GM18867 (cell line): ENCODE measurements at regions not wholly inside any gene's neighbourhood (a gene's known extent, or its start where the extent isn't known, plus 50 kb on each side); places are given as distances from the start of the nearest gene placed in this dataset.
"Not testable (repeated sequence)": the region's sequence is repeated elsewhere in the genome, so short reads cannot be mapped to it uniquely, and the experiment has no call there.

ENCODE experiments used
- ATAC-seq: cut with Tn5 transposase; IDR thresholded peaks from one replicate; pipeline ENCODE4 v1.9.1; 2021; ENCODE audit warnings: mild to moderate bottlenecking, moderate library complexity; ENCODE audit not compliant: unreplicated experiment

DNA sequence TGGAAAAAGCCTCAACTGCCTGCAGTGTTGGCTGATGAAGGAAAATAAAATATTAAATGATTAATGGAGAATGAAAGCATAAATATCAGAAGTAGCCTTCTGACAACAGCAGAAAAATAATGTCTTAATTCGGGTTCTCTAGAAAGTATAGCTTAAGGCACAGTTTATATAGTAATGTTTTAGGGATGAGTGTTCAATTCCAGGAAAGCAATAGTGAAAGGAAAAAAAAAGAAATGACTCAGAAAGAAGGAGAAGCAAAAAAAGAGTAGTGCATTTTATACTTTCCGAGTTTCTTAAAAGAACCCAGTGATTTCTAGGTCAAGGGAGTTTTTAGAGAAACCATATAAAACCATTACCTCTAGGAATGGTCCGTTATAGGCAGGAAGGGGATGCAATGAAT is 137.3 kb downstream of the HTR1B start:
- no peak for ATAC-seq

- ATAC-seq: no peak
Observed at GRCh38 chr6:77324866-77325265, 138.4 kb downstream of the HTR1B start.

GRCh38 chr6:77322604-77323003 is 140.7 kb downstream of the HTR1B start:
- no peak for ATAC-seq

GRCh38 chr6:77318256-77318655 is 145.0 kb downstream of the HTR1B start:
- ATAC-seq: no peak

DNA sequence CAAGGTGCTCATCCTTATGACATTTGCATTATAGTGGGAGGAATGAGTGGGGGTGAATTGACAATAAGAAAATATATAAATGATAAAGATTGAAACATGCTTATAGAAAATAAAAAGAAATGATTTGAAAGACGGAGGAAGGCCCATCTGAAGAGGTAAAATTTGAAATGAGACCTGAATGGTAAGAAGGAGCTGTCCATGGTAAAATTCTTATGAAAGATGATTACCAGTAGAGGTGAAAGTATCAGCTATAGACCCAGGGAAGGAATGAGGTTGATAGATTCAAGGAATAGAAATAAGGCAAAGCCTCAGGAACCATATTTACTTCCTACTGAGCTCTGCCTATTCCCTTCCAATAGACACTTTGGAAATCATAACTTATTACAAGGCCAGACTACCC is 149.7 kb downstream of the HTR1B start:
- no peak for ATAC-seq

DNA sequence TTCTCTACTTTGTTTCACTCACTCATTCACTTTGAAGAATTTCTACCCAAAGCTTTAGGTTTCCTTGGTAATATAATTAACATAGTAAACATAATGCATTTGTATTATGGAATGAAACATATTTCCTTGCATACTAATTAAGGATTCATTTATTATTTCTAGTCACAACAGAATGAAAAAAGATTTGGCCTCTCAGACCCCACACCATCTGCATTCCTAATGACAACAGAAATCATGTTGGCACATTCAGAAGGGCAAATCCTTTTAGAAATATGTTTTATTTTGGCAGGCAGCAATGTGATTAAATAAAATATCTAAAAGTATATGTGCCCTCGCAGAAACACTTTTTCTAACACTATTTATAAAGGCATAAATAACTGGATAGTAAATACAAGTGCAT is 163.4 kb downstream of the HTR1B start:
- no peak for ATAC-seq

DNA sequence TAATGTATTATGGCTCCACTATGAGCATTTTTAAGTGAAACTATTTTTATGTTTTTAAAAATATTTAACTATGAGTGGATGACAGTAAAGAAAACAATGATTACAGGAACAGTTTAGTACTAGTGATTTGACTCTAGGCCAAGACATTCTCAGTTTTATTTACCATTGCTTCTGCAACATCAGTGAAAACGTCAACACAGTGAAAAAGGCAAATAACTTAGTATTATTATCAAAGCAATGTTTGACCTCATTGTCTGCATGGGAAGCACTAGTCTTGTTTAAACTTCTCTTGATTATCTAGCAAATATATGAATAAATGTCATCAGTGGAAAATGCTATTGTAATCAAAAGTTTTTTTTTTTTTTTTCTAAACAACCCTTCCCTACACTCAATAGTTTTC is 165.0 kb downstream of the HTR1B start:
- no peak for ATAC-seq

GRCh38 chr6:77292564-77293546 is 170.4 kb downstream of the HTR1B start:
- ATAC-seq: no peak

DNA sequence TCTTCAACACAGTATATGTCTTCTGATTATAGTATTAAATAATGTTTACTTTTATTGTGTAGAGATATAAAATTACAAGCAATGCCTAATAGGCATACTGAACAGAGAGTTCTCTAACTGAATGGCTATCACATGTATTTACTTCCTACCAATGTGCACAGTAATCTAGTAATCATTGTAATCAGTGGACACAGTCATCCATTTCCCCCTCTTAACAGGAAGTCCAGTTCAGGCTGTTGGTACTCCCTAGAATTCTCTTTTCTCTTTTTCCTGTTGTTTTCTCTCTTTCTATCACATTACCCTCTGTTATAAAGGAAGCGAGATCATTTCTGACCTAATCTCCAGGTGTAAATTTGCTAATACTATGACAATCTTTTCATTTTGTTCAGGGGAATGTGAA is 172.5 kb downstream of the HTR1B start:
- no peak for ATAC-seq

DNA sequence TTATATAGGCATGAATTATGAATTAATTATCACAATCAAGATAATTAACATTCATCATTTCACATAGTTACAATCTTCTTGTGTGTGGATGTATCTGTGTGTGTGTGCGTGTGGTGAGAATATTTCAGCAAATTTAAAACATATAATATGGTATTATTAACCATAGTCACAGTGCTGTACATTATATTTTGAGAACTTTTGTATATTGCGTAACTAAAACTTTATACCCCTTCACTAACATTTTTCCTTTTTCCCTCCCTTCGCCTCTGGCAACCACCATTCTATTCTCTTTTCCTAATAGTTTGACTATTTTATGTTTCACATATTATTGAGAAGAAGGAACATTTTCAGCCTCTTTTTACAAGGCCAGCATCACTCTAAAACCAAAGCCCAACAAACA is 176.8 kb downstream of the HTR1B start:
- ATAC-seq: no peak

GRCh38 chr6:77273929-77274328 is 189.4 kb downstream of the HTR1B start:
- no peak for ATAC-seq

DNA sequence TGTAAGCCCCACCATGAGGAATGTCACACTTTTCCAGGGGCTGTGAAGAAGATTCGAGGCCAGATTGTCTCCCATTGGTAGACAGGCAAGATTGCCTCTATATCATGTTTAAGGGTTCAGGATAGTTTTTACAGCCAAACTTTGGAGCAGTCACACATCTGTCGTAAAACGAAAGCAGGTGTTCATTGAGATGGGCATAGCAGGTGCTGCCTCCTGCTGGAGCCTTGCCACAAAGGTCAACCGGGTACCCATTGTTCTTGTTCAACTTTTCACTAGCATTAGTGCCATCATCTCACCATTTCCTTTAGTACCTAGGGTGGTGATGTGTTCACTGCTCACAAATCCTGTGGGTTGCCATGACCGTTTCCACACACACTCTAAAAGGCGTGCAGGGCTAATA is 198.3 kb downstream of the HTR1B start:
- ATAC-seq: no peak

DNA sequence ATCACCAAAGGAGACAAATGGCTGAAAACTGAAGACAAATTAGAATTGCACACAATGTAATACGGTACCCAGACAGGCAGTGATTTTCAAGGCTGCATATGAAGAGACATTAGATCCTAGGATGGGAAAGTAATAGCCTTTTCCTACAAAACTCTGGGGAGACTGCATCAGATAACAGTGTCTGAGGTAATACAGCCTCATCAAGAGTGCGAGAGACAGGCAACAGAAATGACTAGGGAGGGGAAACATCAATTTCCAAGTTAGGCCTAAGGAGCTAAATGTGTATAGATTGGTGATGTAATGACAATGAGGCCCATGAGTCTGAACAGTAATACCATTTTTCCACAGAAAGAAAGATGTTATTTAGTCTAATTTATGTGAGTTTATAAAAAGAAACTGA is 200.3 kb downstream of the HTR1B start:
- no peak for ATAC-seq

DNA sequence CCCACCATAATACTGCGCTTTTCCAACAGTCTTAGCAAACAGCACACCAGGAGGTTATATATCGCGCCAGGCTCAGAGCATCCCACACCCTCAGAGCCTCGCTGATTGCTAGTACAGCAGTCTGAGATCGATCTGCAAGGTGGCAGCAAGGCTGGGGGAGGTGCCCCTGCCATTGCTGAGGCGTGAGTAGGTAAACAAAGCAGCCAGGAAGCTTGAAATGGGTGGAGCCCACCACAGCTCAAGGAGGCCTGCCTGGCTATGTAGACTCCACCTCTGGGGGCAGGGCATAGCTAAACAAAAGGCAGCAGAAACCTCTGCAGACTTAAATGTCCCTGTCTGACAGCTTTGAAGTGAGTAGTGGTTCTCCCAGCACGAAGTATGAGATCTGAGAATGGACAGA is 211.5 kb downstream of the HTR1B start:
- ATAC-seq: not testable (repeated sequence)

- no peak for ATAC-seq
Observed at GRCh38 chr6:77249560-77249959, 213.7 kb downstream of the HTR1B start.

- ATAC-seq: no peak
Observed at GRCh38 chr6:77245026-77245425, 218.3 kb downstream of the HTR1B start.

DNA sequence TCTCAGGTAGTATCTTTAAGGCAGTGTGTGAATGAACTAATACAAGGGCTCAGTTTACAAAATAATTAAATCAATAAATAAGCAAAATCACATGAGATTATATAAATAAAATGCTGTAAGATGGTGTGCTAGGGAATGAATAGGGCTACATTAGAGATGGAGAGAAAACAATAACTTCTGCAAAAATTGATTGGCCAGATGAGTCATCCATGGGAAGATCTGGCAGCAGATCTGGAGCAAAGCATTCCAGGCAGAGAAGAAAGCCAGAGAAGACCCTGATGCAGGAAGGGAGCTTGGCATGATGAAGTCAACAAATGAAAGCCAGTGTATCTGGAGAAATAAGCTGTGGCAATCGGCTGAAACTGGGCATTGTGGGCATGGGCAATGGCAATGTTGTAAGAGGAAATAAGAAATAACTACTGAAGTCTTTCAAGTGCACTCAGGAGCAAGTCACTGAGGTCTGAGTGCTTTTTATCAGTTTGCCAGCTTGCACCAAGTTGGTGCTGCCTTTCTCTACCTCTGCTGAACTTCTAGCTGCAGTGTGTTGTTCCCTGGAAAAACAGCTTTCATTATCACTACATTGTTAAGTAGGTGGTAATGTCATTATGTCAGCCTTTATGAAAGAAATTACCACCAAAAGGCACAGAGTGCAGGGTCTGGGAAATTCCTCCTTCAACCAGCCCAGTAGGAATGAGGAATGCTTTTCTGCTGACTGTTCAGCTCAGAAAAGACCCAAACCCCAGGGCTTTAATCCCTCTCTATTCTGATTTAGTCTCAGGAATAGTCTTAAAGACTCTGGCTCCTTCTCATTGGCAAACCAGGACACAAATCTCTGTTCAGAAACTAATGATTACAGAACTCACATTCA is 231.6 kb downstream of the HTR1B start:
- no peak for ATAC-seq

DNA sequence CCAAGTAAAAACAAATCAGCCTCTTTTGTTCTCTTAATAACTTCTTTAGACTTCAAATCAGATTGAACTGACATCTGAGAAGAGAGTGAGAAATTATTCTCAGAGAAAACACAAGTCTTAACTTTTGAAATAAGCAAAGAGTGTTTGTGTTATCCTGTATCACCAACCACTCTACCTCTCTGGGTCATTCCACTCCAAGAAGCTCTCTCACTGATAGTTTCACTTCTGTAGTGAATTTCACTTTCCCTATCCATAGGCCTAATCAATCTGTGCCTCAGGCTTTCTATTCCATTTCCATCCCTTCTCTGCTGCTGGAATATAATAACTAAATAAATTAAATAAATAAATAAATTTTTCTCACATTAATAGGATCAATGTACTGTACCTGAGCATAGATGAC is 235.0 kb downstream of the HTR1B start:
- no peak for ATAC-seq

- ATAC-seq: no peak
Observed at GRCh38 chr6:77217896-77218295, 245.4 kb downstream of the HTR1B start.

- no peak for ATAC-seq
Observed at GRCh38 chr6:77205936-77206335, 257.4 kb downstream of the HTR1B start.

DNA sequence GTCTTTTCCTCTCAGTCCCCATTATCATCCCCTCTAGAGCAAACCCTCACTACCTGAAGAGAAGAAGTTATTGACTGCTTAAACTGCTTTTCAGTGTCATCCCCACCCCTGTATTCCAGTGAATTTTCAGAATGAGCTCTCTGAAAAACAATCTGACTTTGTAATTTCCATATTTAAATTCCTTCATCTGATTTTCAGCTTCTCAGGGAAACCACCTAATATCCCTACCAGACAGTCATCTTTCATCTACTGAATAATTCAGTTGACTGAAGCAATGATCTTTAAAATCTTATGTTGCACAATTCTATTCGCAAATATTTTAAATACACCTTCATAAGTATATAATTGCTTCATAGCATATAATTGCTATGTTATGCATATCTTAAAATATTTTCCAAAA is 258.7 kb downstream of the HTR1B start:
- ATAC-seq: no peak

DNA sequence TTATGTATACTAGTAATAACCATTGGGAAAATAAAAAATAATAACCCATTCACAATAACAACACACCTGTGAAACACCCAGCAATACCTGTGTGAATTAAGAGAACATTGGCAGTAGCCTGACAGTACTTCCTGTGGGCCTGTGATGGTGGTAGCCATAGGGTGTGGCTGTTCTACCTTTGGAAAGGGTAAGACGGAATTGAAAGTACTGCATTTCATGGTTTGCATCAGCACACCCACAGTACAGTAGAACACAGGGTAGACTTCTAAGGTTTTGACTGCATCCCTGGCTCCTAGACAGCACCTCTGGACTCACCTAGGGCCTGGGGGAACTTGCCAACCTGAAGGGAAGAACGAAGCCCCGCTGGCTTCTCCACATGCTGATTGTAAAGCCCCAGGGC is 279.8 kb downstream of the HTR1B start:
- no peak for ATAC-seq
